Astrocyte of the spinal cord (primary cell): ENCODE measurements at regions not wholly inside any gene's neighbourhood (a gene's known extent, or its start where the extent isn't known, plus 50 kb on each side); places are given as distances from the start of the nearest gene placed in this dataset.

Source experiments
- DNase-seq: peaks from one replicate; pipeline ENCODE4 v3.0.0; 2011; ENCODE audit warnings: low read depth, low spot score
- H3K4me3 ChIP-seq: 2 replicates; pipeline ENCODE4 v1.5.1; 2011; ENCODE audit warnings: low read depth, mild to moderate bottlenecking, low read length, moderate library complexity
- in situ Hi-C: cut with HindIII; loops from 2 replicates; pipeline ENCODE4 v1.10.0; 2017; ENCODE audit warnings: low sequenced_read_pairs
- TF ChIP-seq, protein P1 (sequence below): IDR thresholded peaks from 2 replicates; pipeline ENCODE4 v1.5.1; 2012; ENCODE audit warnings: low read depth, mild to moderate bottlenecking, low read length, inconsistent platforms

DNA sequence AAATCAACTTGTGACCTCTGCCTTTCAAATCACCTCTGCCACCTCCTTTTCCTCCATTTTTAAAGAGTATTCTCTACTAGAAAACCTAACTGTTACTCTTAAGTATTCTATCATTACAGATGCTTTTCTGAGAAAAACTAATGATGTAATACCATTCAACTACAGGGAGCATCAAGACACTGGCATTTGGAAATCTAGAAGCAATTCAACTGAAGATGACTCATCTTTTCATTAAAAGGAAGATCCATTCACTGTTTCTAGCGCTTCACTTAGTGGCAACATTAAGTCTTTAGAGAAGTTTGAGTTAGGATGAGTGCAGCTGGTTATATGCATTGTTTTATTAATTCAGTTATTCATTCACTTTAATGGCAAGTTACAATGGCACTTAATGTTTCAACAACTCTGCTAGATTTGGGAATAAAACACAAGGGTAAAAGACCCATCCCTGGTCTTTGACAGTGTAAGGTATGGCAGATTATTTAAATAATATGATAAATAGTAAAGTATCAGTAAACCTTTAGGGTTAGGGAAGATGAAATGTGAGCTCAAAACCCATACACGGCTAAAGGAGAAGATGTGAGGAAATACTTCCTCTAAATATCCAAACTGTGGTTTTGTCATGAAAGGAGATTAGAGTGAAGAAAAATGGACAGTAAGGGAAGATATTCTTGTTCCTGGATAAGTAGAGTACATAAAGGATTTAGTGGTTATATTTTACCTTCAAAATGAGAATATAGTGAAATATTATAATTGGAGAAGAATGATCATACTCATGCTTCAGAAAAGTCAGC, 61.7 kb downstream of the KCNJ2 start:
- in situ Hi-C loops = no loop called here
- peak; percentile 5 for DNase-seq
- TF ChIP-seq, protein P1, sequence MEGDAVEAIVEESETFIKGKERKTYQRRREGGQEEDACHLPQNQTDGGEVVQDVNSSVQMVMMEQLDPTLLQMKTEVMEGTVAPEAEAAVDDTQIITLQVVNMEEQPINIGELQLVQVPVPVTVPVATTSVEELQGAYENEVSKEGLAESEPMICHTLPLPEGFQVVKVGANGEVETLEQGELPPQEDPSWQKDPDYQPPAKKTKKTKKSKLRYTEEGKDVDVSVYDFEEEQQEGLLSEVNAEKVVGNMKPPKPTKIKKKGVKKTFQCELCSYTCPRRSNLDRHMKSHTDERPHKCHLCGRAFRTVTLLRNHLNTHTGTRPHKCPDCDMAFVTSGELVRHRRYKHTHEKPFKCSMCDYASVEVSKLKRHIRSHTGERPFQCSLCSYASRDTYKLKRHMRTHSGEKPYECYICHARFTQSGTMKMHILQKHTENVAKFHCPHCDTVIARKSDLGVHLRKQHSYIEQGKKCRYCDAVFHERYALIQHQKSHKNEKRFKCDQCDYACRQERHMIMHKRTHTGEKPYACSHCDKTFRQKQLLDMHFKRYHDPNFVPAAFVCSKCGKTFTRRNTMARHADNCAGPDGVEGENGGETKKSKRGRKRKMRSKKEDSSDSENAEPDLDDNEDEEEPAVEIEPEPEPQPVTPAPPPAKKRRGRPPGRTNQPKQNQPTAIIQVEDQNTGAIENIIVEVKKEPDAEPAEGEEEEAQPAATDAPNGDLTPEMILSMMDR = no peak
- no peak overlapping the region for H3K4me3 ChIP-seq

DNA sequence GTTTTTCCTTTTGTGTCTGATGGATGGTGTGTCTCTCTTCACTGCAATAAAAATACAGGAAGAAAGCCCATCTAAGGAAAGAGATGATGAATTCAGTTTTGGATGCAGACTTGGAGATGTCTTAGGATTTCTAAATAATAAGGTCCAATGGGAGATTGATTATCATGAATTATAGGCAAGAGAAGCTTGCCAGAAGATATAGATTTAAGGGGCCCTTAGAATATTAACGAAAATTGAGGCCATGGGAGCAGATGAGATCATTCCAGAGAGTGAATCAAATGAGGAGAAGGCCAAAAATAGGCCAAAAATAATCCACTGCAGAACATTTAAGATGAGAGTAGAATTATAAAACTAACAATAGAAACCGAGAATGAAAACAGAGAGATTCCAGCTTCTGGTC, 63.1 kb downstream of the KCNJ2 start:
- TF ChIP-seq, protein P1 = no peak
- in situ Hi-C loops = no loop called here
- no peak for DNase-seq
- no peak overlapping the region for H3K4me3 ChIP-seq

DNA sequence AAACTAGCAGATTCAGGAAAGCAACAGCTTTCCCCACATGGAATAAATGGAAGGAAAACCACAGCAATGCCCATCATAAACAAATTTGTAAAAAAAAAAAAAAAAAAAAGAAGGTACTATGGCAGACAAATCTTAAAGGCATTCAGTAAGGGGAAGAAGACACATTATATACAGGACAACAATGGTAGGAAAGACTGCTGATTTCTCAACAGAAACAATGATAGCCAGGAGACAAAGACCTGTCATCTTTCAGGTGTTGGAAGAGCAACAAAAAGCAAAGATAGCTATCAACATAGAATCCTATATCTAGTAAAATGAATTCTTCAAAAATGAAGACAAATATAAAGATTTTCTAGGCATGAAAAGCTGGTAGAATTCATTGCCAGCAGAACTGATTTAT, 65.9 kb downstream of the KCNJ2 start:
- no peak for DNase-seq
- no peak overlapping the region for H3K4me3 ChIP-seq
- TF ChIP-seq, protein P1 = no peak
- in situ Hi-C loops = no loop called here

DNA sequence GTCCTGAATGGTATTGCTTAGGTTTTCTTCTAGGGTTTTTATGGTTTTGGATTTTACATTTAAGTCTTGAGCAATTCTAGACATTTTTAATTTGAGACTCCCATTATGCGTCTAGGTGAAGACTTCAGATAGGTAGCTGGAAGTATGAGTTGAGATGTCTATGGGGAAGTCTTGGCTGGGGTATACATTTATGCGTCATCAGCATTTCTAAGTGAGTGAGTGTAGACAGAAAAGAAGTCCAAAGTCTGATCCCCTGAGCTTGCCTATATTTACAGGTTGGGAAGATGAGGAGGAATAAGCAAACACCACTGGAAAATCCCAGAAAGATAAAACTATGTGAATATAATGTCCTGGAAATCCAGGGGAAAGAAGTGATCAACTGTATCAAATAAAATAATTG, 68.9 kb downstream of the KCNJ2 start:
- H3K4me3 ChIP-seq = no peak overlapping the region
- in situ Hi-C loops = no loop called here
- DNase-seq = no peak
- TF ChIP-seq, protein P1 = no peak

DNA sequence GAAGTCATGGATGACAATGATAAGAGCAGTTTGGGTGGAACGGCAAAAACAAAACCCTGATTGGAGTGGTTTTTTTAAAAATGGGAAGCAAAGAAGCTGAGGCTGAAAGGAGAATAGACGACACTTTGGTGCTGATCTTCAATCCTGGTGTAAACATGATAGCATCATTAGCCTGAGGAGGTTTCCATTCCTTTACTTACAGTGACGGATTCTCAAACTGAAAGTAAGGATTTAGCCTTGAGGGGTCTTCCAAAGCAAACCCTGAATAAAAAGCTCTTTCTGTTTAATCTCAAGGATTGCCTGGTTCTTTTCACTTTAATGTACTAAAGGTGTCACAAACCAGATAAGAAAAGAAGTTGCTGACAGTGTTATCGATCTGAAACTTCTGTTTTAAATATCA, 69.3 kb downstream of the KCNJ2 start:
- TF ChIP-seq, protein P1 = no peak
- in situ Hi-C loops = no loop called here
- no peak for DNase-seq
- no peak overlapping the region for H3K4me3 ChIP-seq

DNA sequence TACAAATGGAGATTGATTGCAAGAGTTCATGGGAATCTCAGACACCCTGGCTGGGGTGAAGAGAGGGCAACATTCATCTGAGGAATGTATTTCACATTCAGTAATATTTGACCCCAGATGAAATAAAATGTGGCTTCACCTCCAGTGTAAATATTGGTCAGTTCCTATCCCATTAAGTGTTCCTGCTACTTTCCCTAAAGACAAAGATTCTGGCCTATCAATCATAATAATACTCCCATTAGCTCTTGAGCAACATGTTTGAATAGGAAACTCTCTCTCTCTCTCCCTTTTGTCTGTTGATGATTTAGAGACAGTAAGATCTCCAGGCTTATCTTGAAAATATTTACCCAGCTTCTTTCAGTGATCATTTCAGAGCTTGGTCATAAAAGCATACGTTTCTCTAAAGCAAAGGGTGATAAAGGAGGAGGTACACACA, 70.1 kb downstream of the KCNJ2 start:
- in situ Hi-C loops = no loop called here
- DNase-seq = peak; percentile 29
- TF ChIP-seq, protein P1 = no peak
- H3K4me3 ChIP-seq = no peak overlapping the region
